DND-41 (cell line): ENCODE measurements at regions not wholly inside any gene's neighbourhood (a gene's known extent, or its start where the extent isn't known, plus 50 kb on each side); places are given as distances from the start of the nearest gene placed in this dataset.

Experiments used
- EZH2 ChIP-seq: IDR thresholded peaks from 3 replicates; pipeline ENCODE4 v1.6.1; 2012; ENCODE audit warnings: borderline replicate concordance, low read depth, mild to moderate bottlenecking, moderate library complexity, low read length, inconsistent platforms; ENCODE audit not compliant: severe bottlenecking
- TF ChIP-seq, protein P1 (sequence below): IDR thresholded peaks from 2 replicates; pipeline ENCODE4 v1.5.1; 2012; ENCODE audit warnings: borderline replicate concordance, low read length, moderate library complexity, mild to moderate bottlenecking; ENCODE audit not compliant: poor library complexity, severe bottlenecking; ENCODE audit errors: extremely low read depth

- TF ChIP-seq, protein P1, sequence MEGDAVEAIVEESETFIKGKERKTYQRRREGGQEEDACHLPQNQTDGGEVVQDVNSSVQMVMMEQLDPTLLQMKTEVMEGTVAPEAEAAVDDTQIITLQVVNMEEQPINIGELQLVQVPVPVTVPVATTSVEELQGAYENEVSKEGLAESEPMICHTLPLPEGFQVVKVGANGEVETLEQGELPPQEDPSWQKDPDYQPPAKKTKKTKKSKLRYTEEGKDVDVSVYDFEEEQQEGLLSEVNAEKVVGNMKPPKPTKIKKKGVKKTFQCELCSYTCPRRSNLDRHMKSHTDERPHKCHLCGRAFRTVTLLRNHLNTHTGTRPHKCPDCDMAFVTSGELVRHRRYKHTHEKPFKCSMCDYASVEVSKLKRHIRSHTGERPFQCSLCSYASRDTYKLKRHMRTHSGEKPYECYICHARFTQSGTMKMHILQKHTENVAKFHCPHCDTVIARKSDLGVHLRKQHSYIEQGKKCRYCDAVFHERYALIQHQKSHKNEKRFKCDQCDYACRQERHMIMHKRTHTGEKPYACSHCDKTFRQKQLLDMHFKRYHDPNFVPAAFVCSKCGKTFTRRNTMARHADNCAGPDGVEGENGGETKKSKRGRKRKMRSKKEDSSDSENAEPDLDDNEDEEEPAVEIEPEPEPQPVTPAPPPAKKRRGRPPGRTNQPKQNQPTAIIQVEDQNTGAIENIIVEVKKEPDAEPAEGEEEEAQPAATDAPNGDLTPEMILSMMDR, result no peak
- no peak for TF ChIP-seq EZH2
These were observed 210.0 kb downstream of the HINT1 start for GRCh38 chr5:130955041-130955440.
